ENCODE measurements at regions not wholly inside any gene's neighbourhood (a gene's known extent, or its start where the extent isn't known, plus 50 kb on each side); places are given as distances from the start of the nearest gene placed in this dataset.

DNA sequence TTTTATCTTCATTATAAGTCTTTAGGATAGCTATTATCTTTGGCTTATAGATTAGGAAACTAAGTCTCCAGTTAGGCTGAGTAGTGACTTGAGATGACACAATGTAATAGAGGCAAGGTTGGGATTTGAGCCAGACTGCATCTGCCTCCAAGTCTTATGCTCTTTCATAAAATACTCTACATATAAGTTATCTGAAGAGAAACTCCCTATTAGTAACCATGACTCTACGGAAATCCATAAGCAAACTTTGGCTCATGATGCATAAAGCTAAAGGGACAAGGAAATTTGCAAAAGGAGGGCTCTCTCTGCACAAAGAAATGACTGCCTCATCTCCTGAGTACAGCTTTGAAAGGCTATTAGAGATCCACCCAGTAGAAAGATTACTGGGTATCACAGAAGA lies 77.6 kb upstream of the FRMD4B start:
- no peak for TF ChIP-seq POLR2A (IDR thresholded peaks at IDR 0.05)
- no peak for TF ChIP-seq POLR2AphosphoS5 (IDR thresholded peaks at IDR 0.05)
- no peak for TF ChIP-seq EP300 (IDR thresholded peaks at IDR 0.05; ENCODE audit: low read depth)
- TF ChIP-seq, protein P1, sequence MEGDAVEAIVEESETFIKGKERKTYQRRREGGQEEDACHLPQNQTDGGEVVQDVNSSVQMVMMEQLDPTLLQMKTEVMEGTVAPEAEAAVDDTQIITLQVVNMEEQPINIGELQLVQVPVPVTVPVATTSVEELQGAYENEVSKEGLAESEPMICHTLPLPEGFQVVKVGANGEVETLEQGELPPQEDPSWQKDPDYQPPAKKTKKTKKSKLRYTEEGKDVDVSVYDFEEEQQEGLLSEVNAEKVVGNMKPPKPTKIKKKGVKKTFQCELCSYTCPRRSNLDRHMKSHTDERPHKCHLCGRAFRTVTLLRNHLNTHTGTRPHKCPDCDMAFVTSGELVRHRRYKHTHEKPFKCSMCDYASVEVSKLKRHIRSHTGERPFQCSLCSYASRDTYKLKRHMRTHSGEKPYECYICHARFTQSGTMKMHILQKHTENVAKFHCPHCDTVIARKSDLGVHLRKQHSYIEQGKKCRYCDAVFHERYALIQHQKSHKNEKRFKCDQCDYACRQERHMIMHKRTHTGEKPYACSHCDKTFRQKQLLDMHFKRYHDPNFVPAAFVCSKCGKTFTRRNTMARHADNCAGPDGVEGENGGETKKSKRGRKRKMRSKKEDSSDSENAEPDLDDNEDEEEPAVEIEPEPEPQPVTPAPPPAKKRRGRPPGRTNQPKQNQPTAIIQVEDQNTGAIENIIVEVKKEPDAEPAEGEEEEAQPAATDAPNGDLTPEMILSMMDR (IDR thresholded peaks at IDR 0.05), result no peak
- no peak overlapping the region for H3K27ac ChIP-seq
- H3K9me3 ChIP-seq, result no peaks in the 10 kb centered on the region
- intact Hi-C loops (cut with DNase I; ENCODE audit: low total_unique reads), result no loop called here
- no peaks in the 10 kb centered on the region for H3K36me3 ChIP-seq
- H3K27me3 ChIP-seq, result no peaks in the 10 kb centered on the region
- in situ Hi-C loops (cut with MboI; ENCODE audit: low pct_ligation_motif_present in 1 of 4, low pct_unique_long_range_greater_than_20kb in 1 of 4, low sequenced_read_pairs in 3 of 4), result no loop called here
- H3K4me3 ChIP-seq, result no peak overlapping the region
- H3K4me1 ChIP-seq, result no peaks in the 10 kb centered on the region
- WGBS, 2 donors (ENCODE audit: low coverage in 1 of 2), result 60 to 78% methylated on average over 1 of the region's 1 CpG
- DNase-seq, result no peak

DNA sequence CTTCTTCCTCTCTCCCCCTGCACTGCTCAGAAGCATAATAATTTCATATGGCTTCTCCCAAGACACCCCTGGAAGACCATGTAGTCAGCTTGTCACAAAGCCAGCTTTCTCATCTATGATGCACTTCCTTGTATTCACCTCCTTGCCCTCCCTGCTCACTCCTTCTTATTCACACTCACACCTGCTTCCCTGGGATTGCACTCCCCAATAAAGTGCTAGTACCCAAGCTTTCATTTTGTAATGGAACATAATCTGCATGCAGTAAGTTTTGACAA lies 76.9 kb upstream of the FRMD4B start:
- no peaks in the 10 kb centered on the region for H3K27me3 ChIP-seq
- H3K4me3 ChIP-seq, result no peak overlapping the region
- H3K36me3 ChIP-seq, result no peaks in the 10 kb centered on the region
- no peak overlapping the region for H3K27ac ChIP-seq
- no peaks in the 10 kb centered on the region for H3K4me1 ChIP-seq
- no peak for DNase-seq
- intact Hi-C loops (cut with DNase I; ENCODE audit: low total_unique reads), result no loop called here
- TF ChIP-seq EP300 (IDR thresholded peaks at IDR 0.05; ENCODE audit: low read depth) (no peak), POLR2AphosphoS5 (IDR thresholded peaks at IDR 0.05) (no peak), POLR2A (IDR thresholded peaks at IDR 0.05) (no peak)
- TF ChIP-seq, protein P1 (IDR thresholded peaks at IDR 0.05), result no peak
- in situ Hi-C loops (cut with MboI; ENCODE audit: low pct_ligation_motif_present in 1 of 4, low pct_unique_long_range_greater_than_20kb in 1 of 4, low sequenced_read_pairs in 3 of 4), result no loop called here
- H3K9me3 ChIP-seq, result no peaks in the 10 kb centered on the region

DNA sequence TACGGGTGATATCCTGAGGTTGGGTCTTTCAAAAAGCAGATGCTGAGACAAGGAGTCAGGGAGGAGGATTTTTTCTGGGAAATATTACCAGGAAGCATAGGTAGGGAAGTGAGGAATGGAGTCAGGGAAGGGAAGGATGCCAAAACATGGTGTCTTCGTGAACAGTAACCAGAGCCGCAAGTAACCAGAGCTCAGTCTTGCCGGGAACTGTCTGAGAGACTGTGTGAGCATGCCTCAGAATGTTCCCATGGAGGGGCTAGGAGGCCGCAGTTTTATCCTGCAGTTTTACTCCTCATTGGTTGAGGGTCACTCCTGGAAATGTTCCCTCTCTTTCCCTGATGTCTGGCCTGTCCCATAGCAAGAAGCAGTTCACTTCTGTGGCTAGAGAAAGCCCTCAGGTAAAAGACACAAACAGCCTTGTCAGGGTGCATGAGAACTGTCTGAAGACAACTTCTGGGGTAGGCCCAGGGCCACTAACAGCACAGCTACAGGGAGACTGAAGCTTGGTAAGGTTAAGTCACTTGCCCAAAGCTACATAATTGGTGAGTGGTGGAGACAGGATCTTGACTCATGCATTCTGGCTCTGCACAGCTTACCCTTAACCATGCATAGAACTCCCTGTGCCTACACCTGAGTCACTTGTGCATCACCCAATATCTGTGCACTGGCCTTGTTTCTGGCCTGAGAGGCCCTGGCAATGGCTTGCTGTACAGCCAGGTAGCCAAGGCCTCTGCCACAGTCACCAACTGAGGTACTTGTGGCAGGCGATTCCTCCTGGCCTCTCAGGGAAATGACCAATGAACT lies 76.3 kb upstream of the FRMD4B start:
- intact Hi-C loops (cut with DNase I; ENCODE audit: low total_unique reads), result no loop called here
- in situ Hi-C loops (cut with MboI; ENCODE audit: low pct_ligation_motif_present in 1 of 4, low pct_unique_long_range_greater_than_20kb in 1 of 4, low sequenced_read_pairs in 3 of 4), result no loop called here
- TF ChIP-seq, protein P1 (IDR thresholded peaks at IDR 0.05), result no peak
- no peak for TF ChIP-seq POLR2A (IDR thresholded peaks at IDR 0.05)
- TF ChIP-seq EP300 (IDR thresholded peaks at IDR 0.05; ENCODE audit: low read depth), result no peak
- H3K4me3 ChIP-seq, result no peak overlapping the region
- no peaks in the 10 kb centered on the region for H3K36me3 ChIP-seq
- H3K9me3 ChIP-seq, result no peaks in the 10 kb centered on the region
- DNase-seq, result no peak
- H3K27me3 ChIP-seq, result no peaks in the 10 kb centered on the region
- H3K27ac ChIP-seq, result no peak overlapping the region
- WGBS, 2 donors (ENCODE audit: low coverage in 1 of 2), result 70 to 82% methylated on average over 2 to 6 of the region's 6 CpGs
- H3K4me1 ChIP-seq, result no peaks in the 10 kb centered on the region

DNA sequence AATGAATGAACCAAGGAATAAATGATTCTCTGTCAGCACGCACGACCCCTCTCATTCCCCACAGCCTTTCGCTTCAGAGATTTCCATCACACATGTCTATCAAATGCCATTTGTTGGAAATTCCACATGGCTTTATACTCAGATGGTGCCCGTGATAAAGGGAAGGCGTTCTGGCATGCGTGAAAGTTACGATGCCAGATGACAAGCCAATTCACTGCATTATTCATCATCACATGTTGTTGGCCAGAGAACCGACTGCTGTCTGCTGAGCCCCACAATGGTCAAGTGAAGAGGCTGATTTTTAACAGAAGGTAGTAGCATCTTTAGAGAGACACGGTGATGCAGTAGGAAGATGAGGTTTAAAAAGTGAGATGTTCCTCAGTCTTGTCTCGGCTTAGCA lies 74.1 kb upstream of the FRMD4B start:
- H3K4me1 ChIP-seq, result no peaks in the 10 kb centered on the region
- 76 to 81% methylated on average over 9 to 10 of the region's 10 CpGs for WGBS, 2 donors (ENCODE audit: low coverage in 1 of 2)
- H3K27ac ChIP-seq, result no peak overlapping the region
- in situ Hi-C loops (cut with MboI; ENCODE audit: low pct_ligation_motif_present in 1 of 4, low pct_unique_long_range_greater_than_20kb in 1 of 4, low sequenced_read_pairs in 3 of 4) (no loop called here), intact Hi-C loops (cut with DNase I; ENCODE audit: low total_unique reads) (no loop called here)
- H3K9me3 ChIP-seq, result no peaks in the 10 kb centered on the region
- H3K36me3 ChIP-seq, result no peaks in the 10 kb centered on the region
- no peak for DNase-seq
- H3K4me3 ChIP-seq, result no peak overlapping the region
- TF ChIP-seq POLR2AphosphoS5 (IDR thresholded peaks at IDR 0.05), result no peak
- TF ChIP-seq POLR2A (IDR thresholded peaks at IDR 0.05), result no peak
- TF ChIP-seq, protein P1 (IDR thresholded peaks at IDR 0.05), result no peak
- TF ChIP-seq EP300 (IDR thresholded peaks at IDR 0.05; ENCODE audit: low read depth), result no peak
- no peaks in the 10 kb centered on the region for H3K27me3 ChIP-seq

Data from transverse colon (tissue), 4 donors.